GM12872 (cell line): ENCODE measurements at regions not wholly inside any gene's neighbourhood (a gene's known extent, or its start where the extent isn't known, plus 50 kb on each side); places are given as distances from the start of the nearest gene placed in this dataset.

Source experiments
- CTCF ChIP-seq: IDR thresholded peaks from 3 replicates; pipeline ENCODE4 v1.5.1; 2011; ENCODE audit warnings: low read depth, mild to moderate bottlenecking, low read length, moderate library complexity; ENCODE audit not compliant: insufficient read depth

- no peak for TF ChIP-seq CTCF
Measured at GRCh38 chr11:28569106-28569505, 460.9 kb downstream of the METTL15 start.

- no peak for TF ChIP-seq CTCF
Measured at GRCh38 chr11:28566339-28567089, 458.3 kb downstream of the METTL15 start.

GRCh38 chr11:28559492-28559891 is 451.3 kb downstream of the METTL15 start:
- TF ChIP-seq CTCF = no peak

- TF ChIP-seq CTCF = no peak
Measured at GRCh38 chr11:28547321-28547741, 439.1 kb downstream of the METTL15 start.

- TF ChIP-seq CTCF = no peak
Measured at GRCh38 chr11:28545536-28545935, 437.3 kb downstream of the METTL15 start.

GRCh38 chr11:28542561-28542960 is 434.4 kb downstream of the METTL15 start:
- TF ChIP-seq CTCF = no peak

GRCh38 chr11:28539239-28540030 is 431.2 kb downstream of the METTL15 start:
- TF ChIP-seq CTCF = no peak
